ENCODE measurements at regions not wholly inside any gene's neighbourhood (a gene's known extent, or its start where the extent isn't known, plus 50 kb on each side); places are given as distances from the start of the nearest gene placed in this dataset.
A peak's percentile ranks its signal among the peaks of the same experiment; 100 is the strongest.

DNA sequence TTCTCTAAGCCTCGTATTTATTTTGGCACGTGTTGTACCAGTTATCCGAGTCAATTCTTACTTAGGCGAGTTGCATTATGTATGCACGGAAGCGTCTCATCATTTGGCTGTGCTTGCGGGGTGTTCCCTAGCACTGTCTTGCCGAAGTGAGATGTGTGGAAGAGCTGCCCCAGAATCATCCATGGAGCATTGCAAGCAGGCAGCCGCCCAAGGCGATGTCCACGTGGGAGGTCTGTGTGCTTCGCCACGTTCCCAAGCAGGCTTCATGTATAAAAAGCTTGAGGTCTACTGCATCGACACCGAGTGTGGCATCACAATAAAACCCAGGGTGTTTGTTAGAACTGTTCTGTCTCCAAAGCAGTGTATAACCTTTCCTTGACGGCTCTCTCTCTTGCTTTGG lies 849.9 kb downstream of the DCDC2C start:
- Histone ChIP-seq H3K9me3 (ENCODE audit: control insufficient read depth in 2 of 2, low read length in 2 of 2) (no peaks in the 10 kb centered on the region), H3K27ac (ENCODE audit: low read length) (no peak overlapping the region), H3K4me3 (ENCODE audit: low read length in 2 of 2) (peak overlapping the region in 1 of 2 donors; percentile 7), H3K36me3 (ENCODE audit: control insufficient read depth in 2 of 2, insufficient read depth in 2 of 2, low read length in 2 of 2) (no peaks in the 10 kb centered on the region), H3K9ac (ENCODE audit: low read length in 2 of 2) (no peak overlapping the region), H3K4me1 (ENCODE audit: control insufficient read depth, insufficient read depth, low read length) (no peaks in the 10 kb centered on the region), H3K27me3 (ENCODE audit: control insufficient read depth in 1 of 2, insufficient read depth in 2 of 2, low read length in 2 of 2) (no peaks in the 10 kb centered on the region)

DNA sequence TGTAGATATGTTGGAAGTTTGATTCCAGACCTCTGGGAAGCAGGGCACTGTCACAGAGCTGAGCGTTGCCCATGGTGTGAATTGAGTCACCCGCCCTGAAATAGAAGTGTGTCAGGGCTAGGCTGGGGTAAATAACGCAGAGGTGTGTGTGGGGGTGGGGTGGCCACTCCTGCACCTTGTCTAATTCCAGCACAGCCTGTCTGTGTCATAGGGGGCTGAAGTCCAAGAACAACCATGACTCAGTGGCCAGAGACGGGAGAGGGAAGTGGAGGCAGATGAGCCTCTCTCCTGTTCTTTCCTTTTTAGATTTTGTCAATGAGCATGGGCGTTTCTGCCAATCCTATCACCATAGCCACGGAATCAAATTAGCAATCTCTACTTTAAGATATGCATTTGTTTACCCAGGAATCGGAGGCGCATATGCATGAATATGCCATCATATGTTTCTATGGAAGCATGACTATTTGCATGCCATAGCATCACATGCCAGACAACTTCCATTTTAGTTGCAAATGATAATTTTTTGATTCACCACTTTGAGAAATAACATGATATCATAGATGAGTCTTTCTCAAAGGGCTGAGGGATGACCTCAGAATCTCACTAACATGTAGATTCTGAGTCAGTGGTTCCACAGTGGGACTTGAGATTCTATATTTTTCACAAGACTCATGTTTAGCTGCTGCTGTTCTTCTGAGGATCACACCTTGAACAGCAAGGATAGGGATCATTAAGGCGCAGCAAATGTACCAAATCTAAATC lies 852.9 kb downstream of the DCDC2C start:
- Histone ChIP-seq H3K9me3 (ENCODE audit: control insufficient read depth in 2 of 2, low read length in 2 of 2) (no peaks in the 10 kb centered on the region), H3K27ac (ENCODE audit: low read length) (no peak overlapping the region), H3K4me1 (ENCODE audit: control insufficient read depth, insufficient read depth, low read length) (no peaks in the 10 kb centered on the region), H3K4me3 (ENCODE audit: low read length in 2 of 2) (no peak overlapping the region), H3K27me3 (ENCODE audit: control insufficient read depth in 1 of 2, insufficient read depth in 2 of 2, low read length in 2 of 2) (no peaks in the 10 kb centered on the region), H3K36me3 (ENCODE audit: control insufficient read depth in 2 of 2, insufficient read depth in 2 of 2, low read length in 2 of 2) (no peaks in the 10 kb centered on the region), H3K9ac (ENCODE audit: low read length in 2 of 2) (no peak overlapping the region)

DNA sequence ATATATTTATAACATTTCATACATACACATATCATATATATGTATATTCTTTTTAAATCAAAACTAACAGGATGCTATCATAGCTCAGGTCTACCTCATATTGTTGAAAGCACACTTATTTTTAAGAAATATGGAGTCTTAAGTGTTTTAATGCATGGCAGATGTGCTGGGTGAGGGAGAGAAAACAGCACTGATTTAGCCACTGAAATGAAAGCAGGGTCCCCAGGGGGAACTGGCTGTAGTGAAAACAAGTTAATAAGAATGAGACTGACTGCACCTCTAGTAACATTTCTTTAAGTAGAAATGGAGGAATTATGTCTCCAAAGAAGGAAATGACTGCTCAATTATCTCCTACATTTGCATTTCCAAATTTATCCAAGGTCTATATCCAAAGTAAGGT lies 857.8 kb downstream of the DCDC2C start:
- Histone ChIP-seq H3K36me3 (ENCODE audit: control insufficient read depth in 2 of 2, insufficient read depth in 2 of 2, low read length in 2 of 2) (no peaks in the 10 kb centered on the region), H3K4me1 (ENCODE audit: control insufficient read depth, insufficient read depth, low read length) (no peaks in the 10 kb centered on the region), H3K4me3 (ENCODE audit: low read length in 2 of 2) (no peak overlapping the region)

DNA sequence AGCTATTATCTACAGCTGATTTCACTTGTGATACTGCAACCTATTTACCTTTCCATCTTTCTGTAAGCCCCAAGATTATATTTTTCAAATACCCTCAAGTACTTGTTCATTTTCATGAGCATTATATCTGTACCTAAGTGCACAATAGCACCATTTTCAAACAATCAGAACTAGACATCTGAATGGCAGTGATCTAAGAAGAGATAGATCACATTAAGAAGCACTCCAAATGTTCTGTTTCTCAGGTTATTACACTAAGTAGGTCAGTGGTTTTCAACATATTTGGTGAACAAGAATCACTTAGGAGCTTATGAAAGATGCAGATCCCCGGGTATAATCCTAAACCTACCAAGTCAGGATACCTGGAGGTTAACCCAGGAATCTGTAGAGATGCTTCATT lies 872.7 kb downstream of the DCDC2C start:
- H3K36me3 ChIP-seq (ENCODE audit: control insufficient read depth in 2 of 2, insufficient read depth in 2 of 2, low read length in 2 of 2), result no peaks in the 10 kb centered on the region
- no peaks in the 10 kb centered on the region for H3K9me3 ChIP-seq (ENCODE audit: control insufficient read depth in 2 of 2, low read length in 2 of 2)
- no peaks in the 10 kb centered on the region for H3K27me3 ChIP-seq (ENCODE audit: control insufficient read depth in 1 of 2, insufficient read depth in 2 of 2, low read length in 2 of 2)
- H3K9ac ChIP-seq (ENCODE audit: low read length in 2 of 2), result no peak overlapping the region
- no peak overlapping the region for H3K27ac ChIP-seq (ENCODE audit: low read length)
- no peaks in the 10 kb centered on the region for H3K4me1 ChIP-seq (ENCODE audit: control insufficient read depth, insufficient read depth, low read length)
- H3K4me3 ChIP-seq (ENCODE audit: low read length in 2 of 2), result no peak overlapping the region

More for the DNA sequence above, 857.8 kb downstream of the DCDC2C start:
- no peak overlapping the region for H3K9ac ChIP-seq (ENCODE audit: low read length in 2 of 2)
- H3K27me3 ChIP-seq (ENCODE audit: control insufficient read depth in 1 of 2, insufficient read depth in 2 of 2, low read length in 2 of 2), result no peaks in the 10 kb centered on the region
- H3K27ac ChIP-seq (ENCODE audit: low read length), result no peak overlapping the region
- no peaks in the 10 kb centered on the region for H3K9me3 ChIP-seq (ENCODE audit: control insufficient read depth in 2 of 2, low read length in 2 of 2)

DNA sequence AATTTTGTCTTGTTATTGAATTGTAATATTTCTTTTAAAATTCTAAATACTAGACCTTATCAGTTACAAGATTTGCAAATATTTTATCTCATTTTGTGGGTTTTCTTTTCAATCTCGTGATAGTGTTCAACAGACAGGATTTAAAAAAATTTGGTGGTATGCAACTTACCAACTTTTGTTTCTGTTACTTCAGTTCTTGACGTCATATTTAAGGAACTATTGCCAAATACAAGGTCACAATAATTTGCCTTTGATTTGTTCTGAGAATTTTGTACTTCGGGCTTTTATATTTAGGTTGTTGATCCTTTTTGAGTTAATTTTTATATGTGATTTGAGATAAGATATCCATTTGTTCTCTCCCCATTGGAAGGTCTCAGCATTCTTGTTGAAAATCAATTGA lies 876.6 kb downstream of the DCDC2C start:
- Histone ChIP-seq H3K27me3 (ENCODE audit: control insufficient read depth in 1 of 2, insufficient read depth in 2 of 2, low read length in 2 of 2) (no peaks in the 10 kb centered on the region), H3K4me1 (ENCODE audit: control insufficient read depth, insufficient read depth, low read length) (no peaks in the 10 kb centered on the region), H3K36me3 (ENCODE audit: control insufficient read depth in 2 of 2, insufficient read depth in 2 of 2, low read length in 2 of 2) (no peaks in the 10 kb centered on the region), H3K27ac (ENCODE audit: low read length) (no peak overlapping the region), H3K9me3 (ENCODE audit: control insufficient read depth in 2 of 2, low read length in 2 of 2) (no peaks in the 10 kb centered on the region), H3K9ac (ENCODE audit: low read length in 2 of 2) (no peak overlapping the region), H3K4me3 (ENCODE audit: low read length in 2 of 2) (no peak overlapping the region)

DNA sequence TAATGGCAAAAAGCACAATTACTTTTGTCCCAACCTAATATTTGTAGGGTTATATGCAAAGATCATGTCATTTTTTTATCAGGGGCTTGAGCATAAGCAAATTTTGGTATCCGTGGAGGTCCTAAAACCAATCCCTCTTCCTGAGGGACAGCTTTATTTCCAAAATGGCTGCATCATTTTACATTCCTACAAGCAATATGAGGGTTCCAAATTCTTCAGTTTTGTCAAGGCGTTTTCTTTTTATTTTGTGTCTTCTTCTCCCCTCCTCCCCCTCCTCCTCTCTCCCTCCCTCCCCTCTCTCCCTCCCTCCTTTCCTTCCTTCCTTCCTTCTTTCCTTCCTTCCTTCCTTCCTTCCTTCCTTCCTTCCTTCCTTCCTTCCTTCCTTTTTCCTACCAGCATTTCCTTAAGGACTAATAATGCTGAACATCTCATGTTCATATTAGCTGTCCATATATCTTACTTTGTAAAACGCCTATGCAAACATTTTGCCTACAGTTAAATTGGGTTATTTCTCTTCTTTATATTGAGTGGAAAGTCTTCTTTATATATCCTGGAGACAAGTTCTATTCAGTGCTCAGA lies 881.8 kb downstream of the DCDC2C start:
- no peaks in the 10 kb centered on the region for H3K4me1 ChIP-seq (ENCODE audit: control insufficient read depth, insufficient read depth, low read length)
- no peaks in the 10 kb centered on the region for H3K36me3 ChIP-seq (ENCODE audit: control insufficient read depth in 2 of 2, insufficient read depth in 2 of 2, low read length in 2 of 2)
- H3K27me3 ChIP-seq (ENCODE audit: control insufficient read depth in 1 of 2, insufficient read depth in 2 of 2, low read length in 2 of 2), result no peaks in the 10 kb centered on the region
- H3K9me3 ChIP-seq (ENCODE audit: control insufficient read depth in 2 of 2, low read length in 2 of 2), result no peaks in the 10 kb centered on the region
- no peak overlapping the region for H3K4me3 ChIP-seq (ENCODE audit: low read length in 2 of 2)
- H3K9ac ChIP-seq (ENCODE audit: low read length in 2 of 2), result no peak overlapping the region
- H3K27ac ChIP-seq (ENCODE audit: low read length), result no peak overlapping the region

DNA sequence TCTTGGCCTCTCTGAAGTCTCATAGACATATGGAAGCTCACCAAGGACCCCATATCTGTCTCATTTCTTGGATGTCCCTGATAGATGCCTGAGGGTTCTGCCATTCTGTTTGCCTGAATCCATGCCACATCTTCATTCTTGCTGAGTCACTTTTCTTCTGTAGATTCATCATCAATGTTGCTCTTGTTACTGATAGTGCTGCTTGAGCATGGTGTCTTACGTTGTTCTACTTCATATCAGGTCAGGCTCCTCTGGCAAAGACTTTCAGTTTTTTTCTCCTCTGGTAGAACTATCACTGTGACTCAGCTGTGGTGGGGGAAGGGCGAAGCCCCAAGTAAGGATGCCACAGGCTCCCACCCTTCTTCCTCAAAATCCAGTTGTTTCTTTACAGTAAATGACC lies 885.2 kb downstream of the DCDC2C start:
- Histone ChIP-seq H3K9ac (ENCODE audit: low read length in 2 of 2) (no peak overlapping the region), H3K36me3 (ENCODE audit: control insufficient read depth in 2 of 2, insufficient read depth in 2 of 2, low read length in 2 of 2) (no peaks in the 10 kb centered on the region), H3K27me3 (ENCODE audit: control insufficient read depth in 1 of 2, insufficient read depth in 2 of 2, low read length in 2 of 2) (no peaks in the 10 kb centered on the region), H3K4me1 (ENCODE audit: control insufficient read depth, insufficient read depth, low read length) (no peaks in the 10 kb centered on the region), H3K4me3 (ENCODE audit: low read length in 2 of 2) (no peak overlapping the region), H3K27ac (ENCODE audit: low read length) (no peak overlapping the region), H3K9me3 (ENCODE audit: control insufficient read depth in 2 of 2, low read length in 2 of 2) (no peaks in the 10 kb centered on the region)

DNA sequence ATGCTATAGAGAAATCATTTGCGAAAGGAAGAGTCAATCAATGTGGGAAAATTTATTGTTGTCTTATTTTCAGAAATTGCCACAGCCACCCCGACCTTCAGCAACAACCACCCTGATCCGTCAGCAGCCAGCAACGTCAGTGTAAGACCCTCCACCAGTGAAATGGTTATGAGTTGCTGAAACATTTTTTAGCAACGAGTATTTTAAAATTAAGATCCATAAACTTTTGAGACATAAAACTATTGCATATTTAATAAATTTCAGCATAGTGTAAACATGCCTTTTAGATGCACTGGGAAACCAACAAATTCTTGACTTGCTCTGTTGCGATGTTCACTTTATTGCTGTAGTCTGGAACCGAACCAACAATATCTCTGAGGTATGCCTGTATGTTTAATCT lies 887.9 kb downstream of the DCDC2C start:
- no peaks in the 10 kb centered on the region for H3K4me1 ChIP-seq (ENCODE audit: control insufficient read depth, insufficient read depth, low read length)
- H3K4me3 ChIP-seq (ENCODE audit: low read length in 2 of 2), result no peak overlapping the region
- H3K27ac ChIP-seq (ENCODE audit: low read length), result no peak overlapping the region
- H3K36me3 ChIP-seq (ENCODE audit: control insufficient read depth in 2 of 2, insufficient read depth in 2 of 2, low read length in 2 of 2), result no peaks in the 10 kb centered on the region
- no peak overlapping the region for H3K9ac ChIP-seq (ENCODE audit: low read length in 2 of 2)
- no peaks in the 10 kb centered on the region for H3K9me3 ChIP-seq (ENCODE audit: control insufficient read depth in 2 of 2, low read length in 2 of 2)
- no peaks in the 10 kb centered on the region for H3K27me3 ChIP-seq (ENCODE audit: control insufficient read depth in 1 of 2, insufficient read depth in 2 of 2, low read length in 2 of 2)

DNA sequence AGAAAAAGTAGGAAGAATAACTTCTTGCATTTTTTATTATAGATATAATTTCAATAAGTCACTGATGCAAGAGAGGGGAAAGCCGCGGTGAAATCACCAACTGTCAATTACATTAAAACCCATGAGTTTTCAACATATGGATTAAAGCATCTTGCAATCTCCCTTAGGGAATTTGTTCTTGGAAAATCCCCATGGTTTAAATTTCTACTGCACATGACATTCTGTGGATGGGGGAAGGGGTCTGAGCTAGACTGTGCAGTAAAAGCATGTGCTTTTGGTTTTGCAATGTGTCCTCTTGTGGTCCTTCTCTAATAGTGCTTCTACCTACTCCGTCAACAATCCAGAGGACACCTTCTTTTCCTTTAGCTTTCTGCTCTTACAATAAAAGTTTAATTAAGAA lies 894.0 kb downstream of the DCDC2C start:
- no peak overlapping the region for H3K4me3 ChIP-seq (ENCODE audit: low read length in 2 of 2)
- no peaks in the 10 kb centered on the region for H3K36me3 ChIP-seq (ENCODE audit: control insufficient read depth in 2 of 2, insufficient read depth in 2 of 2, low read length in 2 of 2)
- no peak overlapping the region for H3K9ac ChIP-seq (ENCODE audit: low read length in 2 of 2)
- H3K27ac ChIP-seq (ENCODE audit: low read length), result no peak overlapping the region
- no peaks in the 10 kb centered on the region for H3K4me1 ChIP-seq (ENCODE audit: control insufficient read depth, insufficient read depth, low read length)
- no peaks in the 10 kb centered on the region for H3K27me3 ChIP-seq (ENCODE audit: control insufficient read depth in 1 of 2, insufficient read depth in 2 of 2, low read length in 2 of 2)
- no peaks in the 10 kb centered on the region for H3K9me3 ChIP-seq (ENCODE audit: control insufficient read depth in 2 of 2, low read length in 2 of 2)

DNA sequence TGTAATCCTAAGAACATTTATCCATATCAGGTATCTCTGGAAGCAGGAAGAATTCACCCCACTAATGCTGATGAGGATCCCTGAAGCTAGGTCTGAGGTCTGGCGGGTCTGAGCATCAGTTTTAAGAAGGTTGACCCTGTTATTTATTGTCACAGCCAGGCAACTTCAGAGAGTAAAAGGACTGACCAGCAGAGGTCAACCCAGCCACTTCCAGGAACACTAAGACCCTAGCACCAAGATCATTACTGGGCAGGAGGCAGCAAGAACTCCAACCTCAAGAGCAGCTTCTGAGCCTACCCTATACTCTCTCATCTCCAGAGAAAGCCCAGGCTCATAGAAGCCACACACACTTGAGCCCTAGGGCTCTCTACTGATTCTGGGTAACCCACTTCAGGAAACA lies 901.4 kb downstream of the DCDC2C start:
- no peak overlapping the region for H3K9ac ChIP-seq (ENCODE audit: low read length in 2 of 2)
- no peak overlapping the region for H3K4me3 ChIP-seq (ENCODE audit: low read length in 2 of 2)
- no peaks in the 10 kb centered on the region for H3K4me1 ChIP-seq (ENCODE audit: control insufficient read depth, insufficient read depth, low read length)
- H3K27ac ChIP-seq (ENCODE audit: low read length), result no peak overlapping the region
- H3K9me3 ChIP-seq (ENCODE audit: control insufficient read depth in 2 of 2, low read length in 2 of 2), result no peaks in the 10 kb centered on the region
- H3K36me3 ChIP-seq (ENCODE audit: control insufficient read depth in 2 of 2, insufficient read depth in 2 of 2, low read length in 2 of 2), result no peaks in the 10 kb centered on the region
- no peaks in the 10 kb centered on the region for H3K27me3 ChIP-seq (ENCODE audit: control insufficient read depth in 1 of 2, insufficient read depth in 2 of 2, low read length in 2 of 2)

DNA sequence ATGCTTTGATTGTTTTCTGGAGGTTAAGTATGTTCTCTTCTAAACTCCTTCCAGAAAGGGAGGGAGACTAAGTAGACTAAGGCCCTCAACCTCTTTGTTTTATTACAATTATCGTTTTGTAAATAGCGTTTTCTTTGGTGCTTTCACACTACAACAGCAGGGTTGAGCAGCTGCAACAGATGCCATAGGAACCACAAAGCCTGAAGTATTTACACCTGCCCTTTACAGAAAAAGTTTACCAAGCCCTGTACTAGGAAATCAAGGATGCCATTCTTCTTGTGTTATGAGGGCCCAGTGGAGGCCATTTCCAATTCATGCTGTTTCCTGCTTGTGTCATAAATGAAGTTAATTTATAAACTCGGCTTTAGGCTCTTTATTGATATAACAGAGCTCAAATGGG lies 914.8 kb downstream of the DCDC2C start:
- Histone ChIP-seq H3K27ac (ENCODE audit: low read length) (no peak overlapping the region), H3K27me3 (ENCODE audit: control insufficient read depth in 1 of 2, insufficient read depth in 2 of 2, low read length in 2 of 2) (no peaks in the 10 kb centered on the region), H3K4me3 (ENCODE audit: low read length in 2 of 2) (no peak overlapping the region), H3K9ac (ENCODE audit: low read length in 2 of 2) (no peak overlapping the region), H3K36me3 (ENCODE audit: control insufficient read depth in 2 of 2, insufficient read depth in 2 of 2, low read length in 2 of 2) (no peaks in the 10 kb centered on the region), H3K4me1 (ENCODE audit: control insufficient read depth, insufficient read depth, low read length) (no peaks in the 10 kb centered on the region), H3K9me3 (ENCODE audit: control insufficient read depth in 2 of 2, low read length in 2 of 2) (peaks cover 0 to 9% of the 10 kb centered on the region in 2 donors)
